ENCODE measurements at regions not wholly inside any gene's neighbourhood (a gene's known extent, or its start where the extent isn't known, plus 50 kb on each side); places are given as distances from the start of the nearest gene placed in this dataset.
A peak's percentile ranks its signal among the peaks of the same experiment; 100 is the strongest.

GRCh38 chr5:3854188-3854821, 258.7 kb downstream of the IRX1 start:
- Histone ChIP-seq H3K36me3 (ENCODE audit: control insufficient read depth, insufficient read depth, low read length) (no peaks in the 10 kb centered on the region), H3K9ac (ENCODE audit: extremely low read depth, low read length, poor library complexity, severe bottlenecking) (no peak overlapping the region), H3K4me1 (ENCODE audit: control insufficient read depth, insufficient read depth, low read length) (peaks cover 8% of the 10 kb centered on the region), H3K27me3 (ENCODE audit: control insufficient read depth, insufficient read depth, low read length, poor library complexity, severe bottlenecking) (no peaks in the 10 kb centered on the region), H3K27ac (ENCODE audit: low read depth, low read length) (no peak overlapping the region), H3K4me3 (ENCODE audit: low read length) (no peak overlapping the region), H3K9me3 (ENCODE audit: control insufficient read depth, low read length) (no peaks in the 10 kb centered on the region)
- 87 to 93% methylated on average over 15 to 30 of the region's 30 CpGs for WGBS, 2 experiments (ENCODE audit: insufficient coverage in 1 of 2, insufficient read length in 1 of 2)
- Mint-ChIP-seq H3K27me3 (ENCODE audit: insufficient read depth) (no peaks in the 10 kb centered on the region), H3K4me1 (peaks cover 17% of the 10 kb centered on the region), H3K27ac (no peak overlapping the region), H3K9me3 (no peaks in the 10 kb centered on the region), H3K4me3 (no peak overlapping the region), H3K36me3 (ENCODE audit: low read depth) (no peaks in the 10 kb centered on the region)
- DNase-seq, result peak; percentile 47
- no peak for TF ChIP-seq CTCF (conservative IDR thresholded peaks at IDR 0.05)

- Histone ChIP-seq H3K9me3 (ENCODE audit: control insufficient read depth, low read length) (no peaks in the 10 kb centered on the region), H3K36me3 (ENCODE audit: control insufficient read depth, insufficient read depth, low read length) (no peaks in the 10 kb centered on the region), H3K27me3 (ENCODE audit: control insufficient read depth, insufficient read depth, low read length, poor library complexity, severe bottlenecking) (no peaks in the 10 kb centered on the region), H3K4me1 (ENCODE audit: control insufficient read depth, insufficient read depth, low read length) (peaks cover 8% of the 10 kb centered on the region), H3K27ac (ENCODE audit: low read depth, low read length) (no peak overlapping the region), H3K9ac (ENCODE audit: extremely low read depth, low read length, poor library complexity, severe bottlenecking) (no peak overlapping the region), H3K4me3 (ENCODE audit: low read length) (no peak overlapping the region)
- H3K9me3 Mint-ChIP-seq, result no peaks in the 10 kb centered on the region
- DNase-seq, result no peak
- no peaks in the 10 kb centered on the region for H3K27me3 Mint-ChIP-seq (ENCODE audit: insufficient read depth)
- no peak overlapping the region for H3K4me3 Mint-ChIP-seq
- peaks cover 17% of the 10 kb centered on the region for H3K4me1 Mint-ChIP-seq
- TF ChIP-seq CTCF (conservative IDR thresholded peaks at IDR 0.05), result no peak
- no peak overlapping the region for H3K27ac Mint-ChIP-seq
- H3K36me3 Mint-ChIP-seq (ENCODE audit: low read depth), result no peaks in the 10 kb centered on the region
- WGBS, 2 experiments (ENCODE audit: insufficient coverage in 1 of 2, insufficient read length in 1 of 2), result 84 to 97% methylated on average over 3 to 6 of the region's 6 CpGs
These were observed 260.4 kb downstream of the IRX1 start for GRCh38 chr5:3856036-3856435.

- H3K9me3 ChIP-seq (ENCODE audit: control insufficient read depth, low read length), result no peaks in the 10 kb centered on the region
- no peak for TF ChIP-seq CTCF (conservative IDR thresholded peaks at IDR 0.05)
- no peak for DNase-seq
- Mint-ChIP-seq H3K27me3 (ENCODE audit: insufficient read depth) (no peaks in the 10 kb centered on the region), H3K36me3 (ENCODE audit: low read depth) (no peaks in the 10 kb centered on the region), H3K27ac (peak overlapping the region; percentile 3), H3K4me1 (peaks cover 11% of the 10 kb centered on the region), H3K4me3 (no peak overlapping the region), H3K9me3 (no peaks in the 10 kb centered on the region)
- H3K4me3 ChIP-seq (ENCODE audit: low read length), result no peak overlapping the region
- peaks cover 4% of the 10 kb centered on the region for H3K4me1 ChIP-seq (ENCODE audit: control insufficient read depth, insufficient read depth, low read length)
- H3K27ac ChIP-seq (ENCODE audit: low read depth, low read length), result no peak overlapping the region
- WGBS, 2 experiments (ENCODE audit: insufficient coverage in 1 of 2, insufficient read length in 1 of 2), result 91% methylated on average over 4 of the region's 4 CpGs; no CpG with 5 or more reads in 1 of the 2 experiments
- no peaks in the 10 kb centered on the region for H3K27me3 ChIP-seq (ENCODE audit: control insufficient read depth, insufficient read depth, low read length, poor library complexity, severe bottlenecking)
- H3K9ac ChIP-seq (ENCODE audit: extremely low read depth, low read length, poor library complexity, severe bottlenecking), result no peak overlapping the region
- H3K36me3 ChIP-seq (ENCODE audit: control insufficient read depth, insufficient read depth, low read length), result no peaks in the 10 kb centered on the region
These were observed 262.9 kb downstream of the IRX1 start for GRCh38 chr5:3858524-3858923.

Measured in endodermal cell (in vitro differentiated cells).